Neural progenitor cell (in vitro differentiated cells): ENCODE measurements at regions not wholly inside any gene's neighbourhood (a gene's known extent, or its start where the extent isn't known, plus 50 kb on each side); places are given as distances from the start of the nearest gene placed in this dataset.

Experiments used
- DNase-seq: peaks from one replicate; pipeline ENCODE4 v3.0.0-alpha.2; 2016; ENCODE audit warnings: low spot score
- H2AFZ ChIP-seq: fragments of 200-600 bp; sonication (generic); replicated peaks from 2 replicates; pipeline ENCODE4 v1.6.1; 2016; ENCODE audit warnings: antibody characterized with exemption
- H3F3A ChIP-seq: fragments of 200-600 bp; sonication (generic); 2 replicates; pipeline ENCODE4 v1.6.1; 2016; ENCODE audit warnings: antibody characterized with exemption, low read depth
- H3K27ac ChIP-seq: fragments of 200-600 bp; sonication (generic); 2 replicates; pipeline ENCODE4 v1.5.1; 2016; ENCODE audit warnings: mild to moderate bottlenecking
- H3K27me3 ChIP-seq: fragments of 200-600 bp; sonication (generic); 2 replicates; pipeline ENCODE4 v1.6.1; 2016; ENCODE audit warnings: mild to moderate bottlenecking, moderate library complexity
- H3K36me3 ChIP-seq: fragments of 200-600 bp; sonication (generic); 2 replicates; pipeline ENCODE4 v1.5.1; 2016
- H3K4me1 ChIP-seq: fragments of 200-600 bp; sonication (generic); 2 replicates; pipeline ENCODE4 v1.6.1; 2016; ENCODE audit warnings: mixed run types
- H3K4me2 ChIP-seq: fragments of 200-600 bp; sonication (generic); 2 replicates; pipeline ENCODE4 v1.6.1; 2016
- H3K4me3 ChIP-seq: fragments of 200-600 bp; sonication (generic); 2 replicates; pipeline ENCODE4 v1.5.1; 2016
- H3K79me2 ChIP-seq: fragments of 200-600 bp; sonication (generic); 2 replicates; pipeline ENCODE4 v1.6.1; 2016; ENCODE audit warnings: low read depth
- H3K9ac ChIP-seq: fragments of 200-600 bp; sonication (generic); 2 replicates; pipeline ENCODE4 v1.6.1; 2016
- H3K9me3 ChIP-seq: fragments of 200-600 bp; sonication (generic); 2 replicates; pipeline ENCODE4 v1.5.1; 2016; ENCODE audit warnings: low read depth
- H4K20me1 ChIP-seq: fragments of 200-600 bp; sonication (generic); 2 replicates; pipeline ENCODE4 v1.6.1; 2016; ENCODE audit warnings: low read depth
- H3K27ac Mint-ChIP-seq: 3 replicates; pipeline ENCODE4 v1.8.0; 2021; ENCODE audit warnings: mixed read lengths
- H3K27me3 Mint-ChIP-seq: 2 replicates; pipeline ENCODE4 v1.8.0; 2022; ENCODE audit warnings: low read depth, mild to moderate bottlenecking, inconsistent platforms, moderate library complexity, mixed read lengths; ENCODE audit not compliant: insufficient read depth
- H3K36me3 Mint-ChIP-seq: 3 replicates; pipeline ENCODE4 v1.8.0; 2021; ENCODE audit warnings: mixed read lengths
- H3K4me1 Mint-ChIP-seq: 3 replicates; pipeline ENCODE4 v1.8.0; 2021; ENCODE audit warnings: mixed read lengths
- H3K4me3 Mint-ChIP-seq: 3 replicates; pipeline ENCODE4 v1.8.0; 2021; ENCODE audit warnings: mild to moderate bottlenecking, moderate library complexity, mixed read lengths
- H3K9me3 Mint-ChIP-seq: 3 replicates; pipeline ENCODE4 v1.8.0; 2020; ENCODE audit warnings: mixed read lengths
- CTCF ChIP-seq: fragments of 200-600 bp; sonication (generic); IDR thresholded peaks from 2 replicates; pipeline ENCODE4 v1.5.1; 2017; ENCODE audit warnings: antibody characterized with exemption, mild to moderate bottlenecking
- EZH2 ChIP-seq: fragments of 200-600 bp; sonication (generic); IDR thresholded peaks from 2 replicates; pipeline ENCODE4 v1.6.1; 2017; ENCODE audit warnings: antibody characterized with exemption, mild to moderate bottlenecking, moderate library complexity
- EZH2phosphoT487 ChIP-seq: fragments of 200-600 bp; sonication (generic); IDR thresholded peaks from 2 replicates; pipeline ENCODE4 v1.6.1; 2017; ENCODE audit warnings: antibody characterized with exemption

- Histone ChIP-seq H3F3A (no peaks in the 10 kb centered on the region), H3K4me2 (no peak overlapping the region), H3K27ac (no peak overlapping the region), H3K36me3 (no peaks in the 10 kb centered on the region), H2AFZ (no peak overlapping the region), H3K9ac (no peak overlapping the region), H3K9me3 (no peaks in the 10 kb centered on the region), H3K4me3 (no peak overlapping the region), H3K4me1 (no peaks in the 10 kb centered on the region), H3K79me2 (no peaks in the 10 kb centered on the region), H3K27me3 (no peaks in the 10 kb centered on the region), H4K20me1 (no peaks in the 10 kb centered on the region)
- Mint-ChIP-seq H3K27ac (no peak overlapping the region), H3K9me3 (peaks cover 5% of the 10 kb centered on the region), H3K27me3 (no peaks in the 10 kb centered on the region), H3K4me3 (no peak overlapping the region), H3K36me3 (no peaks in the 10 kb centered on the region), H3K4me1 (no peaks in the 10 kb centered on the region)
- no peak for DNase-seq
- no peak for TF ChIP-seq EZH2phosphoT487
- TF ChIP-seq CTCF = no peak
- TF ChIP-seq EZH2 = no peak
These were observed 161.5 kb downstream of the PPARGC1A start for GRCh38 chr4:23728393-23728792.

GRCh38 chr4:23720556-23720955 lies 169.3 kb downstream of the PPARGC1A start:
- no peaks in the 10 kb centered on the region for H4K20me1 ChIP-seq
- no peaks in the 10 kb centered on the region for H3K36me3 ChIP-seq
- H3K27ac ChIP-seq = no peak overlapping the region
- Mint-ChIP-seq H3K9me3 (no peaks in the 10 kb centered on the region), H3K4me3 (no peak overlapping the region), H3K27me3 (no peaks in the 10 kb centered on the region), H3K27ac (no peak overlapping the region), H3K36me3 (no peaks in the 10 kb centered on the region), H3K4me1 (no peaks in the 10 kb centered on the region)
- no peak overlapping the region for H3K4me3 ChIP-seq
- H2AFZ ChIP-seq = no peak overlapping the region
- TF ChIP-seq EZH2 (no peak), CTCF (no peak), EZH2phosphoT487 (no peak)
- no peaks in the 10 kb centered on the region for H3K4me1 ChIP-seq
- no peaks in the 10 kb centered on the region for H3F3A ChIP-seq
- no peaks in the 10 kb centered on the region for H3K79me2 ChIP-seq
- no peak for DNase-seq
- no peak overlapping the region for H3K4me2 ChIP-seq
- H3K27me3 ChIP-seq = no peaks in the 10 kb centered on the region
- no peaks in the 10 kb centered on the region for H3K9me3 ChIP-seq
- no peak overlapping the region for H3K9ac ChIP-seq

- no peaks in the 10 kb centered on the region for H3K27me3 ChIP-seq
- no peaks in the 10 kb centered on the region for H4K20me1 ChIP-seq
- no peaks in the 10 kb centered on the region for H3F3A ChIP-seq
- no peak overlapping the region for H3K27ac Mint-ChIP-seq
- H3K4me3 ChIP-seq = no peak overlapping the region
- H3K4me1 ChIP-seq = no peaks in the 10 kb centered on the region
- H2AFZ ChIP-seq = no peak overlapping the region
- H3K4me3 Mint-ChIP-seq = no peak overlapping the region
- H3K36me3 ChIP-seq = no peaks in the 10 kb centered on the region
- no peak overlapping the region for H3K27ac ChIP-seq
- no peaks in the 10 kb centered on the region for H3K79me2 ChIP-seq
- H3K9ac ChIP-seq = no peak overlapping the region
- H3K36me3 Mint-ChIP-seq = no peaks in the 10 kb centered on the region
- no peak for DNase-seq
- H3K27me3 Mint-ChIP-seq = no peaks in the 10 kb centered on the region
- H3K9me3 Mint-ChIP-seq = no peaks in the 10 kb centered on the region
- no peak overlapping the region for H3K4me2 ChIP-seq
- no peaks in the 10 kb centered on the region for H3K4me1 Mint-ChIP-seq
- H3K9me3 ChIP-seq = no peaks in the 10 kb centered on the region
- TF ChIP-seq EZH2 (no peak), EZH2phosphoT487 (no peak), CTCF (no peak)
These were observed 171.4 kb downstream of the PPARGC1A start for GRCh38 chr4:23718435-23718834.
